SK-N-SH treated with all-trans-retinoic acid at 6 μM for 48 hours (cell line): ENCODE measurements at regions not wholly inside any gene's neighbourhood (a gene's known extent, or its start where the extent isn't known, plus 50 kb on each side); places are given as distances from the start of the nearest gene placed in this dataset.
"Not testable (repeated sequence)": the region's sequence is repeated elsewhere in the genome, so short reads cannot be mapped to it uniquely, and the experiment has no call there.

Experiments
- ATAC-seq: fragments of 200-7000 bp; cut with Tn5 transposase; 3 replicates; pipeline ENCODE4 v1.9.1; 2020; ENCODE audit warnings: mild to moderate bottlenecking, moderate library complexity
- ARNTL ChIP-seq: fragments of 450-650 bp; formaldehyde crosslinking; IDR thresholded peaks from 2 replicates; pipeline ENCODE4 v1.5.0; 2020; ENCODE audit warnings: low read depth, mild to moderate bottlenecking, moderate library complexity, borderline replicate concordance
- BACH2 ChIP-seq: fragments of 250-450 bp; sonication (Bioruptor Pico); IDR thresholded peaks from 2 replicates; pipeline ENCODE4 v1.9.0; 2021; ENCODE audit warnings: mild to moderate bottlenecking, borderline replicate concordance
- CREB5 ChIP-seq: fragments of 250-450 bp; sonication (Bioruptor Pico); IDR thresholded peaks from 2 replicates; pipeline ENCODE4 v1.5.1; 2020; ENCODE audit warnings: low read depth, mild to moderate bottlenecking, moderate library complexity
- CSDC2 ChIP-seq: fragments of 250-450 bp; sonication (Bioruptor Pico); IDR thresholded peaks from 2 replicates; pipeline ENCODE4 v1.5.0; 2020; ENCODE audit warnings: mild to moderate bottlenecking, moderate library complexity
- CSRNP3 ChIP-seq: fragments of 250-450 bp; sonication (Bioruptor Pico); IDR thresholded peaks from 2 replicates; pipeline ENCODE4 v1.5.1; 2021; ENCODE audit warnings: mild to moderate bottlenecking, moderate library complexity
- ESRRG ChIP-seq: fragments of 250-450 bp; sonication (Bioruptor Pico); IDR thresholded peaks from 2 replicates; pipeline ENCODE4 v1.6.1; 2021; ENCODE audit warnings: mild to moderate bottlenecking
- GLIS3 ChIP-seq: fragments of 250-450 bp; sonication (Bioruptor Pico); IDR thresholded peaks from 2 replicates; pipeline ENCODE4 v1.5.0; 2020; ENCODE audit warnings: mild to moderate bottlenecking, moderate library complexity
- ISL1 ChIP-seq: fragments of 250-450 bp; sonication (Bioruptor Pico); IDR thresholded peaks from 2 replicates; pipeline ENCODE4 v2.1.2; 2022; ENCODE audit warnings: mild to moderate bottlenecking, moderate library complexity
- PATZ1 ChIP-seq: fragments of 250-450 bp; sonication (Bioruptor Pico); IDR thresholded peaks from 2 replicates; pipeline ENCODE4 v1.8.0; 2020; ENCODE audit warnings: mild to moderate bottlenecking, moderate library complexity, borderline replicate concordance
- POU6F1 ChIP-seq: fragments of 250-450 bp; sonication (Bioruptor Pico); IDR thresholded peaks from 2 replicates; pipeline ENCODE4 v1.8.0; 2021; ENCODE audit warnings: low read depth, mild to moderate bottlenecking, moderate library complexity, borderline replicate concordance
- PPARA ChIP-seq: fragments of 250-450 bp; sonication (Bioruptor Pico); IDR thresholded peaks from 2 replicates; pipeline ENCODE4 v1.5.0; 2020; ENCODE audit warnings: mild to moderate bottlenecking, borderline replicate concordance
- SNAI2 ChIP-seq: fragments of 250-450 bp; sonication (Bioruptor Pico); IDR thresholded peaks from 2 replicates; pipeline ENCODE4 v1.5.0; 2020; ENCODE audit warnings: mild to moderate bottlenecking, moderate library complexity
- TOX ChIP-seq: fragments of 250-450 bp; sonication (Bioruptor Pico); IDR thresholded peaks from 2 replicates; pipeline ENCODE4 v1.8.0; 2021; ENCODE audit warnings: mild to moderate bottlenecking, moderate library complexity, borderline replicate concordance
- TSHZ2 ChIP-seq: fragments of 250-450 bp; sonication (Bioruptor Pico); IDR thresholded peaks from 2 replicates; pipeline ENCODE4 v1.5.0; 2020; ENCODE audit warnings: mild to moderate bottlenecking, moderate library complexity
- ZC3H10 ChIP-seq: fragments of 250-450 bp; sonication (Bioruptor Pico); IDR thresholded peaks from 2 replicates; pipeline ENCODE4 v1.5.1; 2021; ENCODE audit warnings: mild to moderate bottlenecking, moderate library complexity
- ZFP3 ChIP-seq: fragments of 250-450 bp; sonication (Bioruptor Pico); IDR thresholded peaks from 2 replicates; pipeline ENCODE4 v1.5.0; 2020; ENCODE audit warnings: mild to moderate bottlenecking, moderate library complexity
- ZFP30 ChIP-seq: fragments of 450-650 bp; formaldehyde crosslinking; IDR thresholded peaks from 2 replicates; pipeline ENCODE4 v1.5.0; 2022; ENCODE audit warnings: mild to moderate bottlenecking, moderate library complexity
- ZNF565 ChIP-seq: fragments of 450-650 bp; formaldehyde crosslinking; conservative IDR thresholded peaks from 2 replicates; pipeline ENCODE4 v1.5.0; 2020; ENCODE audit warnings: low read depth, mild to moderate bottlenecking, moderate library complexity
- ZNF70 ChIP-seq: fragments of 450-650 bp; formaldehyde crosslinking; IDR thresholded peaks from 2 replicates; pipeline ENCODE4 v1.5.0; 2020; ENCODE audit warnings: mild to moderate bottlenecking, moderate library complexity

GRCh38 chr4:153099391-153100140 lies 104.7 kb upstream of the TRIM2 start:
- ATAC-seq = no peak
- TF ChIP-seq ZNF565 (CRISPR knock-in tag) (no peak), CSDC2 (CRISPR knock-in tag) (no peak), ZFP3 (CRISPR knock-in tag) (no peak), ARNTL (CRISPR knock-in tag) (no peak), ZC3H10 (CRISPR knock-in tag) (no peak), TOX (CRISPR knock-in tag) (no peak), CREB5 (CRISPR knock-in tag) (no peak), ZFP30 (CRISPR knock-in tag) (no peak), ESRRG (CRISPR knock-in tag) (no peak), GLIS3 (no peak), SNAI2 (no peak), CSRNP3 (CRISPR knock-in tag) (no peak), ISL1 (CRISPR knock-in tag) (no peak), TSHZ2 (CRISPR knock-in tag) (no peak), PATZ1 (CRISPR knock-in tag) (no peak), BACH2 (CRISPR knock-in tag) (no peak), POU6F1 (CRISPR knock-in tag) (no peak), ZNF70 (no peak), PPARA (CRISPR knock-in tag) (no peak)

GRCh38 chr4:153106736-153107135 lies 97.5 kb upstream of the TRIM2 start:
- ATAC-seq = not testable (repeated sequence)

GRCh38 chr4:153107246-153107645 lies 97.0 kb upstream of the TRIM2 start:
- no peak for TF ChIP-seq CSRNP3 (CRISPR knock-in tag)
- no peak for TF ChIP-seq ZFP30 (CRISPR knock-in tag)
- no peak for TF ChIP-seq ZFP3 (CRISPR knock-in tag)
- no peak for TF ChIP-seq CSDC2 (CRISPR knock-in tag)
- no peak for TF ChIP-seq ISL1 (CRISPR knock-in tag)
- TF ChIP-seq SNAI2 = no peak
- TF ChIP-seq PPARA (CRISPR knock-in tag) = no peak
- TF ChIP-seq PATZ1 (CRISPR knock-in tag) = no peak
- no peak for ATAC-seq
